ENCODE measurements at regions not wholly inside any gene's neighbourhood (a gene's known extent, or its start where the extent isn't known, plus 50 kb on each side); places are given as distances from the start of the nearest gene placed in this dataset.
"Not testable (repeated sequence)": the region's sequence is repeated elsewhere in the genome, so short reads cannot be mapped to it uniquely, and the experiment has no call there.

- TF ChIP-seq POLR2AphosphoS5 (IDR thresholded peaks at IDR 0.05; ENCODE audit: low read depth, low read length): no peak
- TF ChIP-seq POLR2A (IDR thresholded peaks at IDR 0.05; ENCODE audit: low read depth, low read length): no peak
- no peak for TF ChIP-seq TAF1 (IDR thresholded peaks at IDR 0.05; ENCODE audit: borderline replicate concordance, low read depth, low read length)
- DNase-seq (ENCODE audit: insufficient read length): no peak
- no peak for FAIRE-seq
These were observed 337.0 kb downstream of the OMA1 start for GRCh38 chr1:58209575-58209974.

- DNase-seq (ENCODE audit: insufficient read length): no peak
- TF ChIP-seq POLR2AphosphoS5 (IDR thresholded peaks at IDR 0.05; ENCODE audit: low read depth, low read length): no peak
- TF ChIP-seq TAF1 (IDR thresholded peaks at IDR 0.05; ENCODE audit: borderline replicate concordance, low read depth, low read length): no peak
- TF ChIP-seq POLR2A (IDR thresholded peaks at IDR 0.05; ENCODE audit: low read depth, low read length): no peak
- no peak for FAIRE-seq
These were observed 339.8 kb downstream of the OMA1 start for GRCh38 chr1:58206749-58207148.

- DNase-seq (ENCODE audit: insufficient read length) (no peak), FAIRE-seq (no peak)
- TF ChIP-seq POLR2A (IDR thresholded peaks at IDR 0.05; ENCODE audit: low read depth, low read length): no peak
- no peak for TF ChIP-seq TAF1 (IDR thresholded peaks at IDR 0.05; ENCODE audit: borderline replicate concordance, low read depth, low read length)
- no peak for TF ChIP-seq POLR2AphosphoS5 (IDR thresholded peaks at IDR 0.05; ENCODE audit: low read depth, low read length)
These were observed 342.2 kb downstream of the OMA1 start for GRCh38 chr1:58204284-58204683.

- TF ChIP-seq TAF1 (IDR thresholded peaks at IDR 0.05; ENCODE audit: borderline replicate concordance, low read depth, low read length) (no peak), POLR2A (IDR thresholded peaks at IDR 0.05; ENCODE audit: low read depth, low read length) (no peak), POLR2AphosphoS5 (IDR thresholded peaks at IDR 0.05; ENCODE audit: low read depth, low read length) (no peak)
- FAIRE-seq (no peak), DNase-seq (ENCODE audit: insufficient read length) (no peak)
These were observed 344.9 kb downstream of the OMA1 start for GRCh38 chr1:58201492-58202106.

DNA sequence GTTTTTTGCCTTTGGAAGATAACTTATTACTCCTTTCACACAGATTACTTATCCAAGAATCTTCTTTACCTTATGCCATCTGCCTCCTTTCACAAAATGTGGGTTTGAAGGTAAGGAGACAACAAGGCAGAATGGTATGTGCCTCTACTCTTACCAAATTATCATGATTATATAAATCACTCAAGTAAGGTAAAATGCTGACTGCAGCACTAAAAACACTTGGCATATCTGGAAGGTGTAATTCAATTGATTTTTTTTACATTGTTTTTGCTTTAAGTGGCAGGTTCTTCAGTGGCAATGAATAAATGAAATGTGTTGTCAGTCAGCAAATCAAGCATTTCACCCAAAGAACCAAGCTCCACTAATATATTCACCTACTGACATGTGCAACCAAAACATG is 346.1 kb downstream of the OMA1 start:
- no peak for FAIRE-seq
- no peak for DNase-seq (ENCODE audit: insufficient read length)
- no peak for TF ChIP-seq POLR2AphosphoS5 (IDR thresholded peaks at IDR 0.05; ENCODE audit: low read depth, low read length)
- no peak for TF ChIP-seq POLR2A (IDR thresholded peaks at IDR 0.05; ENCODE audit: low read depth, low read length)
- TF ChIP-seq TAF1 (IDR thresholded peaks at IDR 0.05; ENCODE audit: borderline replicate concordance, low read depth, low read length): no peak

GRCh38 chr1:58197811-58198210 is 348.7 kb downstream of the OMA1 start:
- no peak for DNase-seq (ENCODE audit: insufficient read length)
- FAIRE-seq: no peak
- TF ChIP-seq TAF1 (IDR thresholded peaks at IDR 0.05; ENCODE audit: borderline replicate concordance, low read depth, low read length): no peak
- no peak for TF ChIP-seq POLR2A (IDR thresholded peaks at IDR 0.05; ENCODE audit: low read depth, low read length)
- no peak for TF ChIP-seq POLR2AphosphoS5 (IDR thresholded peaks at IDR 0.05; ENCODE audit: low read depth, low read length)

DNA sequence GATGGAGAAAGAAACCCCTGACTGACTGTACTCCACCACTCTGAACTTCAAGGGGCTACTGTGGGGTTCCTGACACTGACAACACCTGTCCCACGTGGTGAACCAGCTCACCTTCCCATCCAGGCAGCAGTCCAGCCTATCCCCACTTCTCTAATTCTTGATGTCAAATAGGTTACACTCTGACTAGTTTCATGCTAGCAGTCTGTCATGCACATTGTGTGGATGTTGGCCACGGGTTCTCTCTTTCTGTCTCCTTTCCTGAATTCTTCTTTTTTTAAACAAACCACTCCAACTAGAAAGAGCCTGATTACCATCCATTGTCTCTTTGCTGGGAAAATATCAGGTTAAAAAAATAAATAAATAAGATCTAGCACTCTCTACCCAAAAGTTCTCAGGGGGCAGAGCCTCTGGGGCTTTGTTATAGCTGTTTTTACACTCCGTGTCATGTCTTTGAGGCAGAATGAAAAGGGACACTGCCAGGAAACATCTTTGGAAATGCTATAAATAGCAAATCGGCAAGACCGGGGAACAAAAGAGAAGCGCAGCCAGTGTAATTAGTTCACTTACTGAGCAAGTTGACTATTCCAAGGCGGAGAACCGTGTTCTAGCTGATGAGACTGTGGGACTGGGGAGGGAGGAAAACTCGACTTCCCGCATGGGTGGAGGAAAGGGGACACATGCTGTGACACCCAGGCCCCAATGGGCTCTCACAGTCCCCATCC is 356.1 kb downstream of the OMA1 start:
- FAIRE-seq (no peak), DNase-seq (ENCODE audit: insufficient read length) (no peak)
- TF ChIP-seq TAF1 (IDR thresholded peaks at IDR 0.05; ENCODE audit: borderline replicate concordance, low read depth, low read length) (no peak), POLR2A (IDR thresholded peaks at IDR 0.05; ENCODE audit: low read depth, low read length) (no peak), POLR2AphosphoS5 (IDR thresholded peaks at IDR 0.05; ENCODE audit: low read depth, low read length) (no peak)

DNA sequence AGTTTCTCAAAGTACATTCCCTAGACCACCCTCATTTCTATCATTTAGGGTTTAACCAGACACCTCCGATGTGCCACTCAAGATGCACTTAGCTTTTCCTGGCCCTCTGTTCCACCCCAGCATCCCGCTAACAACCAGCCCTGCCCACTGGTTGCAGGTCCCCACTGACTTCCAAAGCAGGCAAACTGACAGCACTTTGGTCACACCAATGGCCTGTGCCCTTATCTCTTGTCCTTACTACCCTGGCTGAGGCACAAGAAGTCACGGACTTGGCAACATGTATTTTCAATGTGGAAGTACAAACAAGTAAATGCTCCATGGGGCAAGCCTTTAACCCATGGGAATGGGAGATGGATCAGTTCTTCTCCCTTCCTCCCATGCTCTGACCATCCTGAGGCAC is 357.1 kb downstream of the OMA1 start:
- DNase-seq (ENCODE audit: insufficient read length): no peak
- FAIRE-seq: no peak
- no peak for TF ChIP-seq POLR2A (IDR thresholded peaks at IDR 0.05; ENCODE audit: low read depth, low read length)
- no peak for TF ChIP-seq POLR2AphosphoS5 (IDR thresholded peaks at IDR 0.05; ENCODE audit: low read depth, low read length)
- no peak for TF ChIP-seq TAF1 (IDR thresholded peaks at IDR 0.05; ENCODE audit: borderline replicate concordance, low read depth, low read length)

DNA sequence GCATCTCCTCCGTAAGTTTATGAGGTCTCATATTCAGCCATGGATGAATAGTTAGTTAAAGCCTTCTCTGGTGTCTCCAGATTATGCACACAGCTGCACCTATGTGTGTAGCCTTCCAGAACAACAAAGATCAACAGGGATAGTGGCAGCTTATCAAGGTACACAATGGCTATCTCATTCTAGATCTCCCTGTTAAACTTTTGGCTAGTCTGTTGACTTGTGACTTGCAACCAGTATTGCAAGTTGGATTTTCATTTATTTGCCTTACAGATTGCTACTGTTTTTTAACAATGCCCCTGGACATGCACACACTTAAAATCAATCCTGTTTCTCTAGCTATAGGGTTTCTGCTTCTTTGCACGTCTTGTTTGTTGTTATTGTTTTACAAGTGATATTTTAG is 363.2 kb downstream of the OMA1 start:
- TF ChIP-seq TAF1 (IDR thresholded peaks at IDR 0.05; ENCODE audit: borderline replicate concordance, low read depth, low read length): no peak
- TF ChIP-seq POLR2AphosphoS5 (IDR thresholded peaks at IDR 0.05; ENCODE audit: low read depth, low read length): no peak
- TF ChIP-seq POLR2A (IDR thresholded peaks at IDR 0.05; ENCODE audit: low read depth, low read length): no peak
- no peak for FAIRE-seq
- no peak for DNase-seq (ENCODE audit: insufficient read length)

GRCh38 chr1:58180537-58180936 is 366.0 kb downstream of the OMA1 start:
- no peak for TF ChIP-seq TAF1 (IDR thresholded peaks at IDR 0.05; ENCODE audit: borderline replicate concordance, low read depth, low read length)
- no peak for TF ChIP-seq POLR2A (IDR thresholded peaks at IDR 0.05; ENCODE audit: low read depth, low read length)
- TF ChIP-seq POLR2AphosphoS5 (IDR thresholded peaks at IDR 0.05; ENCODE audit: low read depth, low read length): no peak
- FAIRE-seq: no peak
- DNase-seq (ENCODE audit: insufficient read length): no peak

- not testable (repeated sequence) for FAIRE-seq; DNase-seq (ENCODE audit: insufficient read length)
These were observed 377.4 kb downstream of the OMA1 start for GRCh38 chr1:58169160-58169559.

- DNase-seq (ENCODE audit: insufficient read length); FAIRE-seq: not testable (repeated sequence)
These were observed 379.4 kb downstream of the OMA1 start for GRCh38 chr1:58167131-58167530.
